Endothelial cell of umbilical vein (primary cell): ENCODE measurements at regions not wholly inside any gene's neighbourhood (a gene's known extent, or its start where the extent isn't known, plus 50 kb on each side); places are given as distances from the start of the nearest gene placed in this dataset.

Experiments
- BruUV-seq: library from RNA; stranded (reverse); fragments of 400-500 nt; replicated peaks from 2 replicates; lab custom pipeline; 2021; lab: Mats Ljungman, UMichigan
- CTCF ChIA-PET: fragments of 300-600, 350-600 bp; sonication (Branson Sonifier 250); formaldehyde crosslinking; loops from one replicate; lab custom pipeline; 2021; ENCODE audit warnings: antibody characterized with exemption, inconsistent platforms; lab: Charles Lee
- POLR2A ChIA-PET: fragments of 300-600, 350-600 bp; sonication (Branson Sonifier 250); formaldehyde crosslinking; loops from one replicate; lab custom pipeline; 2021; ENCODE audit warnings: antibody characterized with exemption, inconsistent platforms; lab: Charles Lee
- DNase-seq: peaks from one replicate; pipeline ENCODE4 v3.0.0-alpha.2; 2011; ENCODE audit warnings: low read depth, low spot score
- FAIRE-seq: peaks from 2 replicates; lab custom pipeline; 2011; peaks lifted over from hg19 to GRCh38; lab: Jason Lieb, UNC
- H2AFZ ChIP-seq: 2 replicates; pipeline ENCODE4 v1.6.0; 2012; ENCODE audit warnings: low read depth, low read length, control low read depth, inconsistent platforms
- H3K27ac ChIP-seq: 2 replicates; pipeline ENCODE4 v1.5.1; 2011; ENCODE audit warnings: low read depth, mild to moderate bottlenecking, control low read depth, low read length, moderate library complexity; ENCODE audit not compliant: insufficient read depth
- H3K27me3 ChIP-seq, 2 experiments: 2 replicates each; pipeline versions ENCODE4 v1.6.0 to v1.6.1; 2011; ENCODE audit warnings: low read length in 2 of 2, mixed read lengths in 1 of 2; ENCODE audit not compliant: control insufficient read depth in 2 of 2, insufficient read depth in 2 of 2
- H3K36me3 ChIP-seq, 2 experiments: 2 replicates in 1 of 2; 3 replicates in 1 of 2; pipeline ENCODE4 v1.5.1; 2011; ENCODE audit warnings: low read length in 2 of 2, mild to moderate bottlenecking in 1 of 2, moderate library complexity in 1 of 2; ENCODE audit not compliant: control insufficient read depth in 2 of 2, insufficient read depth in 2 of 2; ENCODE audit errors: extremely low read depth in 1 of 2
- H3K4me1 ChIP-seq: 3 replicates; pipeline ENCODE4 v1.5.1; 2011; ENCODE audit warnings: mild to moderate bottlenecking, low read length; ENCODE audit not compliant: control insufficient read depth, insufficient read depth; ENCODE audit errors: extremely low read depth
- H3K4me2 ChIP-seq: 2 replicates; pipeline ENCODE4 v1.6.1; 2011; ENCODE audit warnings: low read length, control low read depth, mixed read lengths; ENCODE audit not compliant: insufficient read depth
- H3K4me3 ChIP-seq, 3 experiments: fragments of 200-600 bp in 1 of 3; sonication (generic), shearing (Covaris generic) in 1 of 3; replicated peaks in 1 of 3; 2 replicates each; pipeline ENCODE4 v1.5.1; 2011 to 2016; ENCODE audit warnings: control low read depth in 3 of 3, low read length in 3 of 3, mild to moderate bottlenecking in 2 of 3, inconsistent platforms in 1 of 3, low read depth in 1 of 3, moderate library complexity in 1 of 3; ENCODE audit not compliant: insufficient read depth in 1 of 3
- H3K79me2 ChIP-seq: 2 replicates; pipeline ENCODE4 v1.6.0; 2012; ENCODE audit warnings: low read length, inconsistent platforms; ENCODE audit not compliant: control insufficient read depth, insufficient read depth
- H3K9ac ChIP-seq: replicated peaks from 2 replicates; pipeline ENCODE3; 2011; ENCODE audit warnings: low read length, control low read depth; ENCODE audit not compliant: insufficient read depth; ENCODE audit errors: extremely low read depth
- H3K9me1 ChIP-seq: replicated peaks from 3 replicates; pipeline ENCODE4 v1.6.0; 2011; ENCODE audit warnings: mild to moderate bottlenecking, low read length; ENCODE audit not compliant: control insufficient read depth, insufficient read depth; ENCODE audit errors: extremely low read depth
- H3K9me3 ChIP-seq: replicated peaks from 2 replicates; pipeline ENCODE4 v1.5.1; 2012; ENCODE audit warnings: low read length, inconsistent platforms; ENCODE audit not compliant: control insufficient read depth, insufficient read depth
- H4K20me1 ChIP-seq: replicated peaks from 2 replicates; pipeline ENCODE3; 2011; ENCODE audit warnings: mild to moderate bottlenecking, low read length; ENCODE audit not compliant: control insufficient read depth, insufficient read depth; ENCODE audit errors: extremely low read depth
- EZH2 ChIP-seq: IDR thresholded peaks from 2 replicates; pipeline ENCODE4 v1.6.1; 2012; ENCODE audit warnings: borderline replicate concordance, low read depth, mild to moderate bottlenecking, moderate library complexity, low read length, inconsistent platforms; ENCODE audit not compliant: severe bottlenecking
- GATA2 ChIP-seq: IDR thresholded peaks from 2 replicates; pipeline ENCODE4 v1.7.0; 2011; ENCODE audit warnings: low read depth, mild to moderate bottlenecking, moderate library complexity, mixed read lengths, low read length; ENCODE audit not compliant: insufficient read length, insufficient read depth
- JUN ChIP-seq: IDR thresholded peaks from 2 replicates; pipeline ENCODE4 v1.6.1; 2011; ENCODE audit warnings: borderline replicate concordance, low read depth; ENCODE audit not compliant: insufficient read length, insufficient read depth
- MYC ChIP-seq: IDR thresholded peaks from one replicate; pipeline ENCODE4 v1.6.1; 2011; ENCODE audit warnings: mild to moderate bottlenecking, low read depth, low read length
- POLR2A ChIP-seq: IDR thresholded peaks from 2 replicates; pipeline ENCODE4 v1.6.1; 2012; ENCODE audit warnings: low read depth, mild to moderate bottlenecking, control low read depth, low read length
- dilution Hi-C: fragments of 300-500 bp; cut with MboI; formaldehyde crosslinking; loops from one replicate; pipeline ENCODE4 v1.15.0; 2019; ENCODE audit warnings: low sequenced_read_pairs; ENCODE audit not compliant: extremely low pct_ligation_motif_present
- intact Hi-C: fragments of 100-400 bp; cut with micrococcal nuclease; formaldehyde crosslinking; loops from one replicate; pipeline ENCODE4 v1.10.0; 2022
- TF ChIP-seq, protein P1 (sequence below): IDR thresholded peaks from 2 replicates; pipeline ENCODE4 v1.6.1; 2011; ENCODE audit not compliant: insufficient read depth, insufficient read length
- TF ChIP-seq, protein P2 (sequence below), 2 donors: IDR thresholded peaks; 1 replicate in 1 of 2; 2 replicates in 1 of 2; pipeline ENCODE4 v1.5.1; 2011; ENCODE audit warnings: low read length in 2 of 2, mild to moderate bottlenecking in 2 of 2, moderate library complexity in 2 of 2, control low read depth in 1 of 2, inconsistent platforms in 1 of 2, low read depth in 1 of 2; ENCODE audit not compliant: insufficient read depth in 1 of 2; ENCODE audit errors: extremely low read depth in 1 of 2

GRCh38 chr19:29324291-29324680, 111.3 kb upstream of the UQCRFS1 start:
- CTCF ChIA-PET, result no interaction called here

GRCh38 chr19:29324717-29325116, 111.8 kb upstream of the UQCRFS1 start:
- Histone ChIP-seq H3K4me2 (no peak overlapping the region), H3K79me2 (no peaks in the 10 kb centered on the region), H3K9me3 (peaks cover 4% of the 10 kb centered on the region), H3K27ac (no peak overlapping the region), H3K4me1 (no peaks in the 10 kb centered on the region), H4K20me1 (no peaks in the 10 kb centered on the region), H3K36me3 (no peaks in the 10 kb centered on the region), H3K4me3 (no peak overlapping the region), H3K27me3 (no peaks in the 10 kb centered on the region), H3K9me1 (no peaks in the 10 kb centered on the region), H3K9ac (no peak overlapping the region), H2AFZ (no peak overlapping the region)
- FAIRE-seq (no peak), DNase-seq (no peak)
- CTCF ChIA-PET, result no interaction called here
- intact Hi-C loops, result no loop called here
- TF ChIP-seq MYC (no peak), JUN (no peak), GATA2 (no peak), EZH2 (no peak)
- dilution Hi-C loops, result no loop called here
- no TSS peak for BruUV-seq
- POLR2A ChIA-PET, result no interaction called here

More at GRCh38 chr19:29324291-29324680, 111.3 kb upstream of the UQCRFS1 start:
- POLR2A ChIA-PET, result no interaction called here
- H3K79me2 ChIP-seq, result no peaks in the 10 kb centered on the region
- H3K4me2 ChIP-seq, result no peak overlapping the region
- intact Hi-C loops (no loop called here), dilution Hi-C loops (no loop called here)
- DNase-seq (no peak), FAIRE-seq (no peak)
- no peak overlapping the region for H2AFZ ChIP-seq
- no peaks in the 10 kb centered on the region for H3K4me1 ChIP-seq
- no peaks in the 10 kb centered on the region for H3K9me1 ChIP-seq
- no peak overlapping the region for H3K4me3 ChIP-seq
- BruUV-seq, result no TSS peak
- H3K36me3 ChIP-seq, result no peaks in the 10 kb centered on the region
- H3K27me3 ChIP-seq, result no peaks in the 10 kb centered on the region
- no peaks in the 10 kb centered on the region for H4K20me1 ChIP-seq
- TF ChIP-seq POLR2A, result no peak
- TF ChIP-seq, protein P1, sequence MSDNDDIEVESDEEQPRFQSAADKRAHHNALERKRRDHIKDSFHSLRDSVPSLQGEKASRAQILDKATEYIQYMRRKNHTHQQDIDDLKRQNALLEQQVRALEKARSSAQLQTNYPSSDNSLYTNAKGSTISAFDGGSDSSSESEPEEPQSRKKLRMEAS, result no peak
- TF ChIP-seq, protein P2, sequence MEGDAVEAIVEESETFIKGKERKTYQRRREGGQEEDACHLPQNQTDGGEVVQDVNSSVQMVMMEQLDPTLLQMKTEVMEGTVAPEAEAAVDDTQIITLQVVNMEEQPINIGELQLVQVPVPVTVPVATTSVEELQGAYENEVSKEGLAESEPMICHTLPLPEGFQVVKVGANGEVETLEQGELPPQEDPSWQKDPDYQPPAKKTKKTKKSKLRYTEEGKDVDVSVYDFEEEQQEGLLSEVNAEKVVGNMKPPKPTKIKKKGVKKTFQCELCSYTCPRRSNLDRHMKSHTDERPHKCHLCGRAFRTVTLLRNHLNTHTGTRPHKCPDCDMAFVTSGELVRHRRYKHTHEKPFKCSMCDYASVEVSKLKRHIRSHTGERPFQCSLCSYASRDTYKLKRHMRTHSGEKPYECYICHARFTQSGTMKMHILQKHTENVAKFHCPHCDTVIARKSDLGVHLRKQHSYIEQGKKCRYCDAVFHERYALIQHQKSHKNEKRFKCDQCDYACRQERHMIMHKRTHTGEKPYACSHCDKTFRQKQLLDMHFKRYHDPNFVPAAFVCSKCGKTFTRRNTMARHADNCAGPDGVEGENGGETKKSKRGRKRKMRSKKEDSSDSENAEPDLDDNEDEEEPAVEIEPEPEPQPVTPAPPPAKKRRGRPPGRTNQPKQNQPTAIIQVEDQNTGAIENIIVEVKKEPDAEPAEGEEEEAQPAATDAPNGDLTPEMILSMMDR (IDR thresholded peaks at IDR 0.05; ENCODE audit: extremely low read depth in 1 of 2, insufficient read depth in 1 of 2, low read depth in 1 of 2, low read length in 2 of 2), result no peak
- no peak for TF ChIP-seq JUN
- no peak for TF ChIP-seq EZH2
- peaks cover 4% of the 10 kb centered on the region for H3K9me3 ChIP-seq
- no peak overlapping the region for H3K9ac ChIP-seq
- no peak overlapping the region for H3K27ac ChIP-seq
